ENCODE measurements at regions not wholly inside any gene's neighbourhood (a gene's known extent, or its start where the extent isn't known, plus 50 kb on each side); places are given as distances from the start of the nearest gene placed in this dataset.
"Not testable (repeated sequence)": the region's sequence is repeated elsewhere in the genome, so short reads cannot be mapped to it uniquely, and the experiment has no call there.

DNA sequence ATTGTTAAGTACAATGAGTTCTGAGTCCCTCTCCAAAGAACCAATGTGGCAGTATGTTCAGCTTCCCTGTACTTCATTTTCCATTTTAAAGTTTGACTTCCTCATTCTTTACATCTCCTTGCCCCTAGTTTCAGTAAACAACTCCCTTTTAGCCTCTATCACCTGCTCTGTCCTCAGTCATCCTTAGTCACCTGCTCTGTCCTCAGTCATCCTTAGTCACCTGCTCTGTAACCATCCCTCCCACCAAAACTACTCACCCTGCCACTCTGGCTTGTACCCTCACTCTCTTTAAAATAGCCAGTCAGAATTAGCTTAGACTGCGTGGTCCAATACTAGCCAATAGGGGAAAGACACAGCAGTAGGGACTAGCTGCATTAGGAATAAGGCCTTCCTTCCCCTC lies 259.9 kb upstream of the TBL1XR1 start:
- DNase-seq (ENCODE audit: low read depth) = not testable (repeated sequence)

DNA sequence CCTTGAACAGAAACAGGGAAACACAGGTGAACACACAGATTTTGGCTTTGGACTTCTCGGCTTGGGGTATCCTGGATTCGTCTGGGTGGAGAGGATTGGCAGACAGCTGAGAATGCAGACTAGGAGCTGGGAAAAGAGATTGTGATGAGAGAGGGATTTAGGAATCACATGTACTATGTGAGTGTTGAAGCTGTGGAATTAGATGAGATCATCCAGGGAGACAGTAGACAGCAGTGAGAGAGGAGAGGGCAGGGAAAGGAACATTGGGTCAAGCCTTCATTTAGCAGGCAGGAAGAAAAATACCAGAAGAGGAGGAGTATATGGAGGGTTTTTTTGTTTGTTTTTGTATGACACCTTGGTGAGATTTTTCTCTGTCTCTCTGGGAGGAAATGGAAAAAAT lies 262.1 kb upstream of the TBL1XR1 start:
- DNase-seq (ENCODE audit: low read depth) = no peak

- no peak for DNase-seq (ENCODE audit: low read depth)
Observed at GRCh38 chr3:177460047-177460446, 262.8 kb upstream of the TBL1XR1 start.

GRCh38 chr3:177461765-177462164 lies 264.5 kb upstream of the TBL1XR1 start:
- DNase-seq (ENCODE audit: low read depth) = no peak

- DNase-seq (ENCODE audit: low read depth) = not testable (repeated sequence)
Observed at GRCh38 chr3:177463341-177463740, 266.1 kb upstream of the TBL1XR1 start.

DNA sequence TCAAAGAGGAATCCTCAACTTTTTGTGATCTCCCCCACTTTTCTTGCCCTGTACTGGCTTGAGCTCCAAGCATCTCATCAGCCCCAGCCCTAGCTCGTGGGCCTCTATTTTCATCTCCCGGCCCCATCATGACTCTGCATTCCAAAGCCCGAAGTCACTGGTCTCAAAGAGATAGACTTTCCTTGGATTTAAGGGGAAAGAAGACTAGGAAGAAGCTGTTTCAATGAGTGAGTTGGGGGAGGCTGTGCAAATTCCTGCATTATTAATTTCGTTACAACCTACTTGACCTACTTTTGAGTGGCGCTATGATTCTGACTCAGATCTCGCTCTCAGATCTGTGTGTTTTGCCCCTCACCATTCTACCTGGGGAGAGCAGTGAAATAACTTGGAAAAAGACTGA lies 266.6 kb upstream of the TBL1XR1 start:
- no peak for DNase-seq (ENCODE audit: low read depth)

GRCh38 chr3:177464392-177465256 lies 267.3 kb upstream of the TBL1XR1 start:
- DNase-seq (ENCODE audit: low read depth) = no peak

- no peak for DNase-seq (ENCODE audit: low read depth)
Observed at GRCh38 chr3:177465257-177465642, 268.0 kb upstream of the TBL1XR1 start.

DNA sequence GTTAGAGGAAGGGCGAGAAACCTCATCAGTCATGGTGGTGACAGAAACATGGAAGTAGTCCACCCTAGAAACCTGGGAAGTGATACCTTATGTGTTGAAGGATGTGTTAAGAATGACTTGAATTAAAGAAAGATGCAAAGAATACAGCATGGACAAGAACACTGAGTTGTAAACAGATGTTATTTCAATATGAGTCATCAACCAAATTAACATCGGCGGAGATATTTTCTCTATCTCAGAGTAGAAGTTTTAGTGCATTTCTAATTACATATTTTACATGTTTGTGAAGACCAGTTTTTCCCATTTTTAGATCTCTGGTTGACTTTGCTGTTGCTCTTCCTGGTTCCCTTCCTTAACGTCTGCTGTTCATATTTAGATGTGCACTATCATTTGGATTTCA lies 268.8 kb upstream of the TBL1XR1 start:
- no peak for DNase-seq (ENCODE audit: low read depth)

GRCh38 chr3:177466622-177467021 lies 269.3 kb upstream of the TBL1XR1 start:
- not testable (repeated sequence) for DNase-seq (ENCODE audit: low read depth)

DNA sequence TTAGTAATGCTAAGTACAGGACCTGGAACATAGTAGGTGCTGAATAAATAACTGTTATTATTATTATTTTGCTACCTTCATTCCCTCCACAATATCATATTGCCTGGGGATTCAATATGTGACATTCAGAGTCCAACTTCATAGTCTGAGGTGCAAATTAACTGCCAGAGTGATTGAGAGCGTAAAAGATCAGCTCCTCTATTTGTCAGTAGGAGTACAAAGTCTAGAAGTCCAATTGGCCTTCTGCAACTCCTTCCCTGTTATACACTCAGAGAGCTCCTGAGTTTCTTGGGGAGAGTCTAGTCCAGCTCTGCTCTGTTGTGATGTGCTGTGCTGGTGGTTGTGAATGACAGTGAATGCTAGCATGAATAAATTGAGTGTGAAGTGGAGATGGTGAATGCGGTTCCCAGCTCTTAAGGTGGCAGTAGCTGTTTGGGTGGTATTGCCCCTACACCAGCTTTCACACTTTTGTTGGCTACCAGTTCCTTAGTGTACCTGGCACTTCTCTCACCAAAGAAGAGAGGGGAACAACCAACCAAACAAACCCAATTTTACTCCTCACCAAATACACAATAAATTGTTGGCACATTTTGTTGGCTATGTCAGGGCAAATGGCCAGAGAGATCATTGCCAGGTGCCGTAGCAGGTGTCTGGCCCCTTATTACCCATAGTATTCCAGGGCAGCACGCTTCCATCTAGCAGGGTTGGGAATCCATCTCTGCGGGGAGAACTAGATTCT lies 270.1 kb upstream of the TBL1XR1 start:
- no peak for DNase-seq (ENCODE audit: low read depth)

- no peak for DNase-seq (ENCODE audit: low read depth)
Observed at GRCh38 chr3:177468331-177468730, 271.0 kb upstream of the TBL1XR1 start.

DNA sequence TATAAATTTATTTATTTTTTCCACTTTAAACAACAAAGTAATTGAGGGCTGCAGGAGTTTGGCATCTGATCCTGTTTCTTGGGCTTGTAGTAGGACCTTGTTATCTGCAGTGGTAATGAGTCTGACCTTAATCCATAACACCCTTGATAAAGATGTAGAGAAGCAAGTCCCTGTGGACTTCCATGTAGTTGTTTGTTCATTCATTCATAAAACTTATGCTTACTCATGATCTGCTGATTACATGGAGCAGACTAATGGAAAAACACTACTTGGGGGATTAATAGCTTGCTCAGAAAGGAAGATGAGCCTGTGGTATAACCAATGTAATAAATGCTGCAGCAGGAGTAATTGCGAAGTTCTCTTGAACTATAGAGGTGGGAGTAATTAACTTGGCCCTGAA lies 271.5 kb upstream of the TBL1XR1 start:
- DNase-seq (ENCODE audit: low read depth) = no peak

- DNase-seq (ENCODE audit: low read depth) = no peak
Observed at GRCh38 chr3:177469216-177469615, 271.9 kb upstream of the TBL1XR1 start.

DNA sequence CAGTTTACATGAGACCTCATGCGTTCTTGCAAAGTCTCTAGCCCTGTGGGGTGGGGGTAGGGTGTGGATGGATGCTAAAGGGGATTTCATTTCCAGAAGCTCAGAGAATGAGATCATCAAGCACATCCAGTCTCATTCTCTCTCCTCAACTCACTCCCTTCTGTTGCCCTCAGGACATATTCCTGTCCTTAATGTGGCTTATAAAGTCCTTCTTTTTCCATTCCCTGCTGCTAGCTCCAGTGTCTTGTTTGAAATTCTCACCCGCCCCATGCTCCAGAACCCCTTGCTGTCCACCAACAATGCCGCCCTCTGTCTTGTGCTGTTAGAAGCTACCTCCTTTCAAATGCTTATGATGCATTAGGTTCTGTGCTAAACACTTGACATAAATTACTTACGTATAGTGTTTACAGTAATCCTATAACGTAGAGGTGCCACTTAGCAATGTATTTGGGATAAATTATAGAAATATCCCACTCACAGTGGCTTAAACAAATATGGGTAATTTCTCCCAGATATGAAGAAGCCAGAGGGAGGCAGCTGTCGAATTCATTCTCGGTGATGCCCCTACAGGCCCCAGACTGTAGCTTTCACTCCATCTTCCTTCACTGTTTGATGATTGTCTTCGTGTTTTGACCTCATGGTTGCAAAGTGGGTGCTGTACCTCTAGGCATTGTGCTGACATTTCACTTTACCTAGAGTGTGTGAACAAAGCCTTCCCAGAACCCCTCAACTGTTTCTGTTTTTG lies 273.1 kb upstream of the TBL1XR1 start:
- DNase-seq (ENCODE audit: low read depth) = no peak

DNA sequence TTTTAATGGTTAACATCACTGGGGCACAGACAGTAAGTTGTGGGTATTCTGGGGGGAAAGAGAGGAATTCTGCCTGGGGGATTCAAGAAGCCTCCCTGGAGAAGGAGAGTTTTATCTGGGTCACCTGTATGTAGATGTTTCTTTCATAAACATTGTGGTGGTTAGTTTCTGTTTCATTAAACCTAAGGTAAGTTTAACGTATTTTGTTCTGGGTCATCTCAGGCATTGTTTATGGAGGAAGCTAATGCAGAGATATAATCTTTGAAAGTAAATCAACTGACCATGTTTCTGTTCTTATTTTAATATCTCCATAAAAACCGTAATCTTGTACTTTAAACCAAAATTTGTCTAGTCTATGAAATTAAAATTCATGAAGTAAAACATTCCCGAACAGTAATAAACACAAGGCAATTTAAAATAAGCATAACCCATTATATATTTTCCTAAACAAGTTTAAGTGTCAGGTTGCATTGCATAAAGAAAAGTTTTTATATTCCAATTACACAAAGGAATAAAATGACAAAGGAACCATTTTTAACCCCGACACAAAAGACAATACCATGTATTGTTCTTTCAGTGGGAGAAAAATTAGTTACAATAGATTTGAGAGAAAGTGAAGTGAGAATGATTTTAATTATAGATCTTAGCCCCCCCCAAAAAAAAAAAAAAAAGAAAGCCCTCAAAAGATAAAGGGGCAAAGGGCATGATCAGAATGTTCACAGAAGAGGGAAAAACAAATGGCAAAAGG lies 274.6 kb upstream of the TBL1XR1 start:
- no peak for DNase-seq (ENCODE audit: low read depth)

DNA sequence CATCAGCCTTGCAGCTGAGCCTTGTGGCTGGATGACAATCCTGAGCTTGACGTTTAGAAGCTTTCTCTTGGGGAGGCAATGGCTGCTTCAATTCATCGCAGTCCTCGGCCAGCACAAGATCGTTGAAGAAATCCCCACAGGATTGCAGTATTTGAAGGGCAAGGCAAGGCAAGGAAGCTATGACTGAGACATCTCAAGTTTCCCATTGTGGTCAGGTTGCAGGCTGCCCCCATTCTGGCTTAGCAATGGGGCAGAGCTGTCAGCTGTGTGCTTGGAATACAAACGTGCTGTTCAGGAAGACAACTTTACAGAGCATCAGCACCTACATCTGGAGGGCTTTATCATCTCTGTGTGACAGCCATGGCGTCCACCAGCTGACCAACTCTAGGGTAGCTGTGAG lies 275.9 kb upstream of the TBL1XR1 start:
- DNase-seq (ENCODE audit: low read depth) = no peak

- no peak for DNase-seq (ENCODE audit: low read depth)
Observed at GRCh38 chr3:177473903-177474302, 276.6 kb upstream of the TBL1XR1 start.

GRCh38 chr3:177474652-177475355 lies 277.5 kb upstream of the TBL1XR1 start:
- DNase-seq (ENCODE audit: low read depth) = no peak

DNA sequence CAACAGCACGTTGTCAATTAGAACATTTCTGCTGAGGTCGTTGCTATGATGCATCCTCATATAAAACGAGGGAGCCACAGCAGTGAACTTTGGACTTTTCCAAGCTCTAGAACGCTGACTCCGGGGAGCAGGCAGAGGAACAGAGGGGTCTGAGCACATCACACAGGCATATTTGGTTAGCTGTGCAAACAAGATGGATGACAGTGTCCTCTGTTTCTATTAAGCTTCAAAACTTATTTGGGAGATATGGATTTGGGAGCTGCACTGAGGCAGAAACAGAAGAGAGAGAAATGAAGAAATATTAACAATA lies 278.0 kb upstream of the TBL1XR1 start:
- DNase-seq (ENCODE audit: low read depth) = no peak

DNA sequence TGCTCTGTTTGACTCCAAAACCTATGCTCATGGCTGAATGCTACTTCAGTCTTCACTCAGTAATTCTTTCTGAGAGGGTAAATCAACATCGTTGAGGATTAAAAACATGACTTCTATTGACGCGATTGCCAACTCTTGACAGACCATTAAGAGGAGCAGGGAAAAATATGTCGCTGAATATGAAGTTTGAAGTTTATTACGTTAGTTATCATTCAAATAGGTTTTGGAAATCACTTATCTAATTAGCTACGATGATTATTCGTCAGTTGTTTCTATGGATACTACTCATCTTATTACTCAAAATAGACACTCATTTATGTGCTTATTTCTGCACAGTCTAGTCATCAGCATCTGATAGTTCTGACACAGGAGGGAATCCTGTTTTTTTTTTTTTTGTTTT lies 279.2 kb upstream of the TBL1XR1 start:
- no peak for DNase-seq (ENCODE audit: low read depth)
